ENCODE measurements at regions not wholly inside any gene's neighbourhood (a gene's known extent, or its start where the extent isn't known, plus 50 kb on each side); places are given as distances from the start of the nearest gene placed in this dataset.
A peak's percentile ranks its signal among the peaks of the same experiment; 100 is the strongest.

DNA sequence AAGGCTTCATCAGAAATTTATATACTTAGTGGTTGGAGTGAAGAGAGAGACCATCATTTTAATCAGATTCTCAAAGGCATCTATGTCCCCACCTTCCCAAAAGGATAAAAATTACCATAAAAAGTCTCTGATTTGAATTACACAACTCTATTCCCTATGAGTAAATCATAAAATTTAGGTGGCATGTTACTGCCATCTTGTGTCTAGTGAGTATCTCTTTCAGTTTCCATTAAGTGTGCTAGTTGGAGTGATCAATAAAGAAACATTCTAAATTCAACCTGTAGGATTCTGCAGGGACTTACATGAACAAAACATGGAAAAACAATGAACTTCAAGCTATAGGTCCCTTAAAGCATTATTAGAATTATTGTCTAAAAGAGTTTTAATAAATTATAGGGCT, 655.4 kb downstream of the LTN1 start:
- TF ChIP-seq, protein P1, sequence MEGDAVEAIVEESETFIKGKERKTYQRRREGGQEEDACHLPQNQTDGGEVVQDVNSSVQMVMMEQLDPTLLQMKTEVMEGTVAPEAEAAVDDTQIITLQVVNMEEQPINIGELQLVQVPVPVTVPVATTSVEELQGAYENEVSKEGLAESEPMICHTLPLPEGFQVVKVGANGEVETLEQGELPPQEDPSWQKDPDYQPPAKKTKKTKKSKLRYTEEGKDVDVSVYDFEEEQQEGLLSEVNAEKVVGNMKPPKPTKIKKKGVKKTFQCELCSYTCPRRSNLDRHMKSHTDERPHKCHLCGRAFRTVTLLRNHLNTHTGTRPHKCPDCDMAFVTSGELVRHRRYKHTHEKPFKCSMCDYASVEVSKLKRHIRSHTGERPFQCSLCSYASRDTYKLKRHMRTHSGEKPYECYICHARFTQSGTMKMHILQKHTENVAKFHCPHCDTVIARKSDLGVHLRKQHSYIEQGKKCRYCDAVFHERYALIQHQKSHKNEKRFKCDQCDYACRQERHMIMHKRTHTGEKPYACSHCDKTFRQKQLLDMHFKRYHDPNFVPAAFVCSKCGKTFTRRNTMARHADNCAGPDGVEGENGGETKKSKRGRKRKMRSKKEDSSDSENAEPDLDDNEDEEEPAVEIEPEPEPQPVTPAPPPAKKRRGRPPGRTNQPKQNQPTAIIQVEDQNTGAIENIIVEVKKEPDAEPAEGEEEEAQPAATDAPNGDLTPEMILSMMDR (IDR thresholded peaks at IDR 0.05; ENCODE audit: low read depth, low read length, missing control alignments), result peak; percentile 15
- DNase-seq (ENCODE audit: extremely low read depth, low read depth), result peak; percentile 41
- no peak overlapping the region for H3K4me3 ChIP-seq (replicated peaks; ENCODE audit: low read depth, low read length)

DNA sequence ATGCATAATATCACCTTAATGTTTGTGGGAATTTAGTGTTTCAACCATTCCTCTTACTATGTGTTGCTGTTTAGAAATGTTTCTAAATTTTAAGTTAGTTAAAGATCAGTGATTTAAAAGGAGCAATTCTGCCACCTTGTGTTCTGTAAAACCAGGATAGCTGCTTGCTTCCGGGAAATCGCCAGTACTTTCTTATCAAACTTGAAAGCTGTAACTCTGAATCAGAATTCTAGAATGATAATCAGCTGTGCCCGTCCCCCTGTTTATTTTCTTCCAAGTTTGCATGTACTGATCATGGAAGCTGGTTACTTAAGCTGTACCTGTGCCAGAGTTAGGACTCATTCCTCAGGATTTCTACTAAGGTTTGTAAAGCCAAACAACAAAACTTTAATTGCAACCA, 656.4 kb downstream of the LTN1 start:
- no peak overlapping the region for H3K4me3 ChIP-seq (replicated peaks; ENCODE audit: low read depth, low read length)
- DNase-seq (ENCODE audit: extremely low read depth, low read depth), result peak; percentile 58
- TF ChIP-seq, protein P1 (IDR thresholded peaks at IDR 0.05; ENCODE audit: low read depth, low read length, missing control alignments), result peak; percentile 43

DNA sequence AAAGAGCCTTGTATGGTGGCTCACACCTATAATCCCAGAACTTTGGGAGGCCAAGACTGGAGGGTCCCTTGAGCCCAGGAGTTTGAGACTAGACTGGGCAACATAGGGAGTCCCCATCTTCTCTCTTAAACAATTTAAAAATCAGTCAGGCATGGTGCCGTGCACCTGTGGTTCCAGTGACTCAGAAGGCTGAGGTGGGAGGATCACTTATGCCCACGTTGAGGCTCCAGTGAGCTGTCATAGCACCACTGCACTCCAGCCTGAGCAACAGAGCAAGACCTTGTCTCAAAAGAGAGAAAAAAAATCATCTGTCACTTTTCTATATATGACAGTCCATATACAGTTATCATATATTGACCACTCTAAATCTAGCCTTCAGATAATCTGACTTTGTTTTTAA, 658.3 kb downstream of the LTN1 start:
- DNase-seq (ENCODE audit: extremely low read depth, low read depth), result no peak
- H3K4me3 ChIP-seq (replicated peaks; ENCODE audit: low read depth, low read length), result no peak overlapping the region
- TF ChIP-seq, protein P1 (IDR thresholded peaks at IDR 0.05; ENCODE audit: low read depth, low read length, missing control alignments), result no peak

DNA sequence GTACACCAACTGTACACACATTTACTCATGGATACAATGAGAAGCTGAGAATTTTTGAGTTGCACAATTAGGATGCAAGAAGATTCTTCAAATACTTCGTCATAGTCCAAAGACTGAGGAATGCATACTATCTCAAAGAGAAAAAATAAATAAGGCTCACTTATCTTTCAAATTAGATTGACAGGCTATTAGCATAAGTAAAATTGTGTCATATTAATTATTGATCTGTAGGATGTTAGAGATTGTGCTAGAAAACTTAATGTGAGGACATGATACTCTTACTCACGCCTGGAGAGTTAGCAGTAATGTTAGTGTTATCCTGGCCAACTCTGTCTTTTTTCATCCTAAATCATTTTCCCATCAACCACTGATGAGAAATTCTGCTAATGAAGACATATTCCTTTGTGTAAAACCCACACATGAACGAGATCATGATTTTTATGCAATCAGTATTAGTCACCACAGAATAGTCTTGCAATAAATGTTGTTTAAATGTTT, 659.0 kb downstream of the LTN1 start:
- DNase-seq (ENCODE audit: extremely low read depth, low read depth), result no peak
- H3K4me3 ChIP-seq (replicated peaks; ENCODE audit: low read depth, low read length), result no peak overlapping the region
- TF ChIP-seq, protein P1 (IDR thresholded peaks at IDR 0.05; ENCODE audit: low read depth, low read length, missing control alignments), result no peak

DNA sequence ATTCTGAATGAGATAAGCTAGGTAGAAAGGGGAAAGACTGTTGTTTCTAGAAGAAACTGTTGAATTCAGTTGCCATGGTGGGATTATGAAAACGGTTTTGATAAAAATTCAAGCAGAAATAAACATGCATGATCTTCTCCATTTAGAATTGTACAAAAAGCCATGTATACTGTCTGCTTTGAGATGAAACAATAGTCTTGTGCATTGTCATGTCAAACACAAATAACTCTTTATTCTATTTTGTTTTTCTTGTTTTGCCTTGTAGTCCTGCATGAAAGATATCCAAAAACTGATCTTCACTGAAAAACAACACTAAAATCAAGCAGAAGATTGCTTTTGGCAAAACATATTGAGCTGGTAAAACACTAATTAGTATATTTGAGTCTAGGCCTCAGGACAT, 659.9 kb downstream of the LTN1 start:
- TF ChIP-seq, protein P1 (IDR thresholded peaks at IDR 0.05; ENCODE audit: low read depth, low read length, missing control alignments), result no peak
- no peak for DNase-seq (ENCODE audit: extremely low read depth, low read depth)
- no peak overlapping the region for H3K4me3 ChIP-seq (replicated peaks; ENCODE audit: low read depth, low read length)

DNA sequence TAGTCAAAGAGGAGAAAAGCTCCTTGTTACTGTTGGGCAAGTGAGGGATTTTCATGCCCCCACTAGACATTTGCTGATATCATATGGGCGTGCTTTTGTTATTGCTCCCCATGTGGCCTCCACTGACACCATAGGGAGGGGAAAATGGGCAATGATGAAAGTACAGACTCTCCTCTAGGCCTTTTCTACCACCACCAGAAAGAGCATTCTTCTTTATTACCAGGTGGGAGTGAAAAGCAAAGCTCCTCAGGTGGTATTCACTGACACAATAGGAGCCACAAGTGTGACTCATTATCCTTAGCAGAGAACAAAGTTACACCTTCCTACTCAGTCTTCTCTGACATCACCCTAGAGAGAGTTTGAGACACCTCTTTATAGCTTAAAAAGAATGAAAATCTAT, 667.1 kb downstream of the LTN1 start:
- no peak for DNase-seq (ENCODE audit: extremely low read depth, low read depth)
- TF ChIP-seq, protein P1 (IDR thresholded peaks at IDR 0.05; ENCODE audit: low read depth, low read length, missing control alignments), result no peak

DNA sequence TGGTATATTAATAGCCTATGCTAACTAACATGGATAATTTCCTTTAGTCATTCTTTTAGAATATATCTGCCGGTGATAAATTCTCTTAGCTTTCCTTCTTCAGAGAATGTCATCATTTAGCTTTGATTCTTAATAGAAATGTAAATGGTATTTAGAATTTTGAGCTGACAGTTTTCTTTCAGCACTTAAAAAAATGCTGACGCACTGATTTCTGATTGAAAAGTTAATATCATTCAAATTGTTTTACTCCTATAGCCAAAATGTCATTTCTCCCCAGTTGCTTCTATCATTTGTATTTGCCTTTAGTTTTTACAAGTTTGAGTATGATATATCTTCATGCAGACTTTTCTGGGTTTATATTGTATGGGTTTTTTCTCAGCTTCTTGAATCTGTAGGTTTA, 668.0 kb downstream of the LTN1 start:
- H3K4me3 ChIP-seq (replicated peaks; ENCODE audit: low read depth, low read length), result no peak overlapping the region
- DNase-seq (ENCODE audit: extremely low read depth, low read depth), result no peak
- TF ChIP-seq, protein P1 (IDR thresholded peaks at IDR 0.05; ENCODE audit: low read depth, low read length, missing control alignments), result no peak

More for the DNA sequence above, 667.1 kb downstream of the LTN1 start:
- no peak overlapping the region for H3K4me3 ChIP-seq (replicated peaks; ENCODE audit: low read depth, low read length)

Data from HFF-Myc (cell line).